B cell (primary cell): ENCODE measurements at regions not wholly inside any gene's neighbourhood (a gene's known extent, or its start where the extent isn't known, plus 50 kb on each side); places are given as distances from the start of the nearest gene placed in this dataset.

Experiments used
- ATAC-seq: fragments of 200-7000 bp; cut with Tn5 transposase; one replicate; pipeline ENCODE4 v1.10.0; 2021; ENCODE audit warnings: low read depth, mild to moderate bottlenecking, moderate number of reproducible peaks, moderate library complexity
- CTCF ChIA-PET: fragments of 350-600 bp; sonication (Branson Sonifier 250); formaldehyde crosslinking; loops from one replicate; lab custom pipeline; 2021; ENCODE audit warnings: antibody characterized with exemption, inconsistent platforms; lab: Charles Lee
- POLR2A ChIA-PET: fragments of 350-600 bp; sonication (Branson Sonifier 250); formaldehyde crosslinking; loops from one replicate; lab custom pipeline; 2021; ENCODE audit warnings: antibody characterized with exemption; lab: Charles Lee
- DNase-seq: peaks from one replicate; pipeline ENCODE4 v3.0.0; 2013
- H2AFZ ChIP-seq: 2 replicates; pipeline ENCODE4 v1.6.1; 2012; ENCODE audit warnings: mild to moderate bottlenecking, low read depth, low read length; ENCODE audit not compliant: insufficient read depth, poor library complexity, severe bottlenecking
- H3K27ac ChIP-seq, 2 donors: 1 replicate in 1 of 2; 2 replicates in 1 of 2; pipeline ENCODE4 v1.5.1; 2012 to 2013; ENCODE audit warnings: low read length in 2 of 2, mild to moderate bottlenecking in 2 of 2, moderate library complexity in 1 of 2
- H3K27me3 ChIP-seq, 4 experiments: fragments of 200-600 bp in 1 of 4; sonication (generic) in 1 of 4; replicated peaks in 1 of 4; 1 replicate in 2 of 4; 2 replicates in 2 of 4; pipeline versions ENCODE4 v1.6.1 to v1.7.0; 2013 to 2016; ENCODE audit warnings: low read length in 3 of 4, mild to moderate bottlenecking in 2 of 4, mixed read lengths in 1 of 4, moderate library complexity in 1 of 4; ENCODE audit not compliant: insufficient read depth in 4 of 4, control insufficient read depth in 3 of 4; ENCODE audit errors: control extremely low read depth in 1 of 4
- H3K36me3 ChIP-seq, 2 experiments: replicated peaks in 1 of 2; 1 replicate in 1 of 2; 2 replicates in 1 of 2; pipeline versions ENCODE4 v1.6.1 to v1.7.1; 2013; ENCODE audit warnings: low read length in 1 of 2; ENCODE audit not compliant: insufficient read depth in 2 of 2, control insufficient read depth in 1 of 2; ENCODE audit errors: control extremely low read depth in 1 of 2, extremely low read depth in 1 of 2
- H3K4me1 ChIP-seq, 2 donors: fragments of 200-600 bp in 1 of 2; sonication (generic) in 1 of 2; 1 replicate in 1 of 2; 2 replicates in 1 of 2; pipeline versions ENCODE4 v1.5.1 to v1.6.1; 2013 to 2017; ENCODE audit warnings: low read length in 2 of 2; ENCODE audit not compliant: control insufficient read depth in 2 of 2, insufficient read depth in 2 of 2
- H3K4me2 ChIP-seq: replicated peaks from 2 replicates; pipeline ENCODE3; 2012; ENCODE audit warnings: mild to moderate bottlenecking, low read depth, low read length; ENCODE audit not compliant: poor library complexity, severe bottlenecking
- H3K4me3 ChIP-seq, 5 experiments: fragments of 200-600 bp in 1 of 5; sonication (generic) in 1 of 5; 1 replicate in 3 of 5; 2 replicates in 2 of 5; pipeline versions ENCODE4 v1.5.1 to v1.7.0; 2011 to 2016; ENCODE audit warnings: low read length in 4 of 5, mild to moderate bottlenecking in 4 of 5, low read depth in 2 of 5, control low read depth in 1 of 5, moderate library complexity in 1 of 5; ENCODE audit not compliant: insufficient read depth in 1 of 5; ENCODE audit errors: control extremely low read depth in 1 of 5, extremely low read depth in 1 of 5
- H3K79me2 ChIP-seq: fragments of 200-600 bp; sonication (generic); one replicate; pipeline ENCODE4 v1.6.0; 2016; ENCODE audit warnings: low read length; ENCODE audit not compliant: control insufficient read depth, insufficient read depth
- H3K9ac ChIP-seq: fragments of 200-600 bp; sonication (generic); 2 replicates; pipeline ENCODE4 v1.6.1; 2017; ENCODE audit warnings: mild to moderate bottlenecking, low read length, moderate library complexity
- H3K9me3 ChIP-seq, 3 donors: one replicate each; pipeline versions ENCODE4 v1.6.1 to v1.7.1; 2013; ENCODE audit warnings: low read length in 2 of 3; ENCODE audit not compliant: control insufficient read depth in 2 of 3, insufficient read depth in 1 of 3; ENCODE audit errors: control extremely low read depth in 1 of 3
- H4K20me1 ChIP-seq: 2 replicates; pipeline ENCODE4 v1.6.0; 2012; ENCODE audit warnings: mild to moderate bottlenecking, low read length; ENCODE audit not compliant: insufficient read depth, control insufficient read depth, poor library complexity, severe bottlenecking
- H3K27ac Mint-ChIP-seq: one replicate; pipeline ENCODE4 v1.8.0; 2021; ENCODE audit warnings: mixed read lengths
- H3K27me3 Mint-ChIP-seq: one replicate; pipeline ENCODE4 v1.8.0; 2021; ENCODE audit warnings: mixed read lengths
- H3K4me1 Mint-ChIP-seq: one replicate; pipeline ENCODE4 v1.8.0; 2021; ENCODE audit warnings: mixed read lengths
- H3K4me3 Mint-ChIP-seq: one replicate; pipeline ENCODE4 v1.8.0; 2021; ENCODE audit warnings: mixed read lengths
- H3K9me3 Mint-ChIP-seq: one replicate; pipeline ENCODE4 v1.8.0; 2022; ENCODE audit warnings: mixed read lengths; ENCODE audit not compliant: insufficient read depth
- CTCF ChIP-seq: fragments of 200-600 bp; IDR thresholded peaks from one replicate; pipeline ENCODE4 v1.8.0; 2022; ENCODE audit warnings: antibody characterized with exemption, mild to moderate bottlenecking
- EZH2 ChIP-seq: IDR thresholded peaks from 2 replicates; pipeline ENCODE4 v1.6.1; 2012; ENCODE audit warnings: borderline replicate concordance, low read depth, mild to moderate bottlenecking, moderate library complexity, low read length; ENCODE audit not compliant: insufficient read depth, poor library complexity, severe bottlenecking
- WGBS: methylation state at CpG from one replicate; pipeline ENCODE4 v1.1.5; 2013; ENCODE audit warnings: missing lambda C conversion rate; ENCODE audit not compliant: insufficient coverage; 5-methylcytosine and 5-hydroxymethylcytosine counted together
- intact Hi-C: fragments of 100-400 bp; cut with micrococcal nuclease; formaldehyde crosslinking; loops from one replicate; pipeline ENCODE4 v1.10.0; 2022

DNA sequence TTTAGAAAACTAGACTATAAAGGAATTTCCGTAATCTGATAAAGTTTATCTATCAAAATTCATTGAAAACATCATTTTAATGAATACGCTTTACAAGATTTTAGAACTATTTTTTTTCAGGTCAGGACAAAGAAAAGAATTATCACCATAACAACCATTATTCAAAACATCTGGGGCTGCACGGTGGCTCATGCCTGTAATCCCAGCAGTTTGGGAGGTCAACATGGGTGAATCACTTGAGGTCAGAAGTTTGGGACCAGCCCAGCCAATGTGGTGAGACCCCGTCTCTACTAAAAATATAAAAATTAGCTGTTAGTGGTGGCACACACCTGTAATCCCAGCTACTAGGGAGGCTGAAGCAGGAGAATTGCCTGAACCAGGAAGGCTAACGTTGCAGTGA, 260.4 kb downstream of the WNT5A start:
- Histone ChIP-seq H3K36me3 (no peaks in the 10 kb centered on the region), H3K79me2 (no peaks in the 10 kb centered on the region), H3K4me2 (no peak overlapping the region), H3K27me3 (no peaks in the 10 kb centered on the region), H4K20me1 (no peaks in the 10 kb centered on the region), H3K4me1 (no peaks in the 10 kb centered on the region), H3K4me3 (no peak overlapping the region), H3K27ac (no peak overlapping the region), H3K9ac (no peak overlapping the region), H2AFZ (no peak overlapping the region), H3K9me3 (peaks cover 0 to 3% (median 0%) of the 10 kb centered on the region in 3 donors)
- H3K4me3 Mint-ChIP-seq = no peak overlapping the region
- 100% methylated on average over 1 of the region's 5 CpGs for WGBS
- intact Hi-C loops = no loop called here
- DNase-seq (no peak), ATAC-seq (no peak)
- no peak overlapping the region for H3K27ac Mint-ChIP-seq
- TF ChIP-seq CTCF = no peak
- TF ChIP-seq EZH2 = no peak
- no peaks in the 10 kb centered on the region for H3K27me3 Mint-ChIP-seq
- no peaks in the 10 kb centered on the region for H3K9me3 Mint-ChIP-seq
- POLR2A ChIA-PET = no interaction called here
- H3K4me1 Mint-ChIP-seq = no peaks in the 10 kb centered on the region
- CTCF ChIA-PET = no interaction called here

DNA sequence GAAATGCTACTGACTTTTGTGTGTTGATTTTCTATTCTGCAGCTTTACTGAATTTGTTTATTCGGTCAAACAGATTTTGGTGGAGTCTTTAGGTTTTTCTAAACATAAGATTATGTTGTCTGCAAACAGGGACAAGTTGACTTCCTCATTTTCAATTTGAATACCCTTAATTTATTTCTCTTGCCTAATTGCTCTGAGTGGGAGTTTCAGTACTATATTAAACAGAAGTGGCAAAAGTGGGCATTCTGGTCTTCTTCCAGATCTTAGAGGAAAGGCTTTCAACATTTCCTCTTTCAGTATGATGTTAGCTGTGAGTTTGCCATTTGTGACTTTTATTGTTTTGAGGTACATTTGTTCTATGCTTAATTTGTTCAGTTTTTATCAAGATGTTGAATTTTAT, 268.5 kb downstream of the WNT5A start:
- Histone ChIP-seq H3K9me3 (no peaks in the 10 kb centered on the region), H2AFZ (no peak overlapping the region)

More for the DNA sequence above, 268.5 kb downstream of the WNT5A start:
- TF ChIP-seq CTCF (no peak), EZH2 (no peak)
- CTCF ChIA-PET = no interaction called here
- H3K4me1 Mint-ChIP-seq = no peaks in the 10 kb centered on the region
- no peak for DNase-seq
- H3K36me3 ChIP-seq = no peaks in the 10 kb centered on the region
- H4K20me1 ChIP-seq = no peaks in the 10 kb centered on the region
- POLR2A ChIA-PET = no interaction called here
- H3K9me3 Mint-ChIP-seq = peaks cover 8% of the 10 kb centered on the region
- no peak overlapping the region for H3K4me3 ChIP-seq
- no peak for ATAC-seq
- no peak overlapping the region for H3K4me3 Mint-ChIP-seq
- H3K27me3 Mint-ChIP-seq = no peaks in the 10 kb centered on the region
- no peak overlapping the region for H3K4me2 ChIP-seq
- no peaks in the 10 kb centered on the region for H3K27me3 ChIP-seq
- H3K4me1 ChIP-seq = no peaks in the 10 kb centered on the region
- WGBS = no CpG with 5 or more reads among the region's 1 CpG
- H3K9ac ChIP-seq = no peak overlapping the region
- H3K79me2 ChIP-seq = no peaks in the 10 kb centered on the region
- no peak overlapping the region for H3K27ac ChIP-seq
- intact Hi-C loops = no loop called here
- no peak overlapping the region for H3K27ac Mint-ChIP-seq
